Neural cell (in vitro differentiated cells): ENCODE measurements at regions not wholly inside any gene's neighbourhood (a gene's known extent, or its start where the extent isn't known, plus 50 kb on each side); places are given as distances from the start of the nearest gene placed in this dataset.

Source experiments
- H2AFZ ChIP-seq: fragments of 200-600, 300-800 bp; sonication (generic), shearing (Covaris generic); 2 replicates; pipeline ENCODE4 v1.6.0; 2014; ENCODE audit warnings: low read depth, mild to moderate bottlenecking, antibody characterized with exemption, low read length, moderate library complexity
- H3F3A ChIP-seq: fragments of 200-600 bp; shearing (Covaris generic); 2 replicates; pipeline ENCODE4 v1.6.1; 2016; ENCODE audit warnings: mild to moderate bottlenecking, moderate library complexity, mixed read lengths, antibody characterized with exemption, low read length; ENCODE audit not compliant: insufficient read depth, poor library complexity, severe bottlenecking
- H3K27ac ChIP-seq: fragments of 200-600, 300-800 bp; sonication (generic), shearing (Covaris generic); 2 replicates; pipeline ENCODE4 v1.5.1; 2014; ENCODE audit warnings: mild to moderate bottlenecking, low read length, moderate library complexity
- H3K27me3 ChIP-seq: fragments of 300-800, 200-600 bp; sonication (generic), shearing (Covaris generic); 2 replicates; pipeline ENCODE4 v1.6.0; 2014; ENCODE audit warnings: mild to moderate bottlenecking, low read depth, low read length, moderate library complexity; ENCODE audit not compliant: insufficient read depth
- H3K36me3 ChIP-seq: fragments of 300-800, 200-600 bp; sonication (generic), shearing (Covaris generic); 2 replicates; pipeline ENCODE4 v1.5.1; 2014; ENCODE audit warnings: mild to moderate bottlenecking, antibody characterized with exemption, low read length, moderate library complexity; ENCODE audit not compliant: insufficient read depth
- H3K4me2 ChIP-seq: fragments of 300-800, 200-600 bp; sonication (generic), shearing (Covaris generic); 2 replicates; pipeline ENCODE4 v1.6.0; 2014; ENCODE audit warnings: mild to moderate bottlenecking, low read length
- H3K4me3 ChIP-seq: fragments of 300-800, 200-600 bp; sonication (generic), shearing (Covaris generic); 2 replicates; pipeline ENCODE4 v1.5.1; 2014; ENCODE audit warnings: mild to moderate bottlenecking, low read length, moderate library complexity
- H3K79me2 ChIP-seq: fragments of 200-600 bp; shearing (Covaris generic); replicated peaks from 2 replicates; pipeline ENCODE4 v1.6.0; 2014; ENCODE audit warnings: mild to moderate bottlenecking, low read length, moderate library complexity; ENCODE audit not compliant: insufficient read depth
- H3K9ac ChIP-seq: fragments of 300-800, 200-600 bp; sonication (generic), shearing (Covaris generic); 2 replicates; pipeline ENCODE4 v1.6.1; 2016; ENCODE audit warnings: mild to moderate bottlenecking, low read length, mixed read lengths
- H3K9me2 ChIP-seq: fragments of 200-600 bp; shearing (Covaris generic); 2 replicates; pipeline ENCODE4 v1.6.1; 2016; ENCODE audit warnings: mild to moderate bottlenecking, low read length, mixed read lengths; ENCODE audit not compliant: insufficient read depth
- H3K9me3 ChIP-seq: fragments of 200-600, 300-800 bp; sonication (generic), shearing (Covaris generic); 2 replicates; pipeline ENCODE4 v1.6.1; 2016; ENCODE audit warnings: mild to moderate bottlenecking, mixed run types, low read length, moderate library complexity, mixed read lengths
- H4K20me1 ChIP-seq: fragments of 200-600 bp; shearing (Covaris generic); 2 replicates; pipeline ENCODE4 v1.6.1; 2016; ENCODE audit warnings: mild to moderate bottlenecking, mixed run types; ENCODE audit not compliant: insufficient read depth
- EP300 ChIP-seq: fragments of 450-650 bp; conservative IDR thresholded peaks from 2 replicates; pipeline ENCODE4 v1.6.1; 2014; ENCODE audit warnings: antibody characterized with exemption, mild to moderate bottlenecking, moderate library complexity; ENCODE audit not compliant: poor library complexity, severe bottlenecking
- EZH2 ChIP-seq: fragments of 200-600, 300-800 bp; shearing (Covaris generic), sonication (generic); IDR thresholded peaks from 2 replicates; pipeline ENCODE4 v1.6.1; 2014; ENCODE audit warnings: antibody characterized with exemption, low read length, borderline replicate concordance, mild to moderate bottlenecking; ENCODE audit not compliant: insufficient read depth, poor library complexity, severe bottlenecking
- MXI1 ChIP-seq: fragments of 450-650 bp; conservative IDR thresholded peaks from 2 replicates; pipeline ENCODE4 v1.6.1; 2014; ENCODE audit warnings: antibody characterized with exemption, mild to moderate bottlenecking; ENCODE audit not compliant: poor library complexity, severe bottlenecking
- POLR2AphosphoS5 ChIP-seq: IDR thresholded peaks from 2 replicates; pipeline ENCODE4 v1.6.1; 2012
- RAD21 ChIP-seq: fragments of 450-650 bp; conservative IDR thresholded peaks from 2 replicates; pipeline ENCODE4 v1.6.1; 2014; ENCODE audit warnings: antibody characterized with exemption, mild to moderate bottlenecking, moderate library complexity
- REST ChIP-seq: IDR thresholded peaks from 2 replicates; pipeline ENCODE4 v1.6.1; 2012; ENCODE audit warnings: borderline replicate concordance
- SMC3 ChIP-seq: fragments of 450-650 bp; conservative IDR thresholded peaks from 2 replicates; pipeline ENCODE4 v1.6.1; 2014; ENCODE audit warnings: antibody characterized with exemption, mild to moderate bottlenecking, moderate library complexity; ENCODE audit not compliant: poor library complexity
- TAF1 ChIP-seq: IDR thresholded peaks from 2 replicates; pipeline ENCODE4 v1.6.1; 2012; ENCODE audit warnings: low read depth
- TF ChIP-seq, protein P1 (sequence below): fragments of 450-650 bp; IDR thresholded peaks from 2 replicates; pipeline ENCODE4 v1.5.1; 2014; ENCODE audit warnings: antibody characterized with exemption, mild to moderate bottlenecking, moderate library complexity; ENCODE audit not compliant: poor library complexity, severe bottlenecking

DNA sequence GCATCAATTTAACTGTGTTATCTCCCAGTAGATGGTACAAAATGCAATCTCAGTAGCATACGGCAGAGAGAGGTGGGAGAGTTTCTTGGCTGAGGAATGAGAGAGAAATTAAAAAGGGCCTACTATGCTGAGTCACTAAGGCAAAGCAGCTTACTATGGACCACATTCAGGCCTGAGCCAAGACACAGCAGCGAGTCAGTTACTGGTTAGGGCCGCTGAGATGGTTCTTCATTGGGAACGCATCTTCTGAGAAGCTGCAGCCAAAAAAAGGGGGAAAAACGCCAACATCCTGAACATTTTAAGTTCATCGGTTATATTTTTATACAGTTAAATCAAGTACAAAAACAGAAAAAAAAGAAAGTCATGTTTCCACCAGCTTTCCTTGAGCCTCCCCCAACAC is 61.1 kb upstream of the BDNF start:
- Histone ChIP-seq H3K9me3 (no peaks in the 10 kb centered on the region), H4K20me1 (no peaks in the 10 kb centered on the region), H3K27ac (no peak overlapping the region), H3K36me3 (no peaks in the 10 kb centered on the region), H3K9me2 (no peaks in the 10 kb centered on the region), H2AFZ (no peak overlapping the region), H3K27me3 (no peaks in the 10 kb centered on the region), H3F3A (no peaks in the 10 kb centered on the region), H3K9ac (no peak overlapping the region), H3K4me3 (no peak overlapping the region), H3K79me2 (no peaks in the 10 kb centered on the region), H3K4me2 (no peak overlapping the region)
- TF ChIP-seq EP300 (no peak), MXI1 (no peak), EZH2 (no peak), POLR2AphosphoS5 (no peak), SMC3 (no peak), TAF1 (no peak), RAD21 (no peak), REST (no peak)
- TF ChIP-seq, protein P1, sequence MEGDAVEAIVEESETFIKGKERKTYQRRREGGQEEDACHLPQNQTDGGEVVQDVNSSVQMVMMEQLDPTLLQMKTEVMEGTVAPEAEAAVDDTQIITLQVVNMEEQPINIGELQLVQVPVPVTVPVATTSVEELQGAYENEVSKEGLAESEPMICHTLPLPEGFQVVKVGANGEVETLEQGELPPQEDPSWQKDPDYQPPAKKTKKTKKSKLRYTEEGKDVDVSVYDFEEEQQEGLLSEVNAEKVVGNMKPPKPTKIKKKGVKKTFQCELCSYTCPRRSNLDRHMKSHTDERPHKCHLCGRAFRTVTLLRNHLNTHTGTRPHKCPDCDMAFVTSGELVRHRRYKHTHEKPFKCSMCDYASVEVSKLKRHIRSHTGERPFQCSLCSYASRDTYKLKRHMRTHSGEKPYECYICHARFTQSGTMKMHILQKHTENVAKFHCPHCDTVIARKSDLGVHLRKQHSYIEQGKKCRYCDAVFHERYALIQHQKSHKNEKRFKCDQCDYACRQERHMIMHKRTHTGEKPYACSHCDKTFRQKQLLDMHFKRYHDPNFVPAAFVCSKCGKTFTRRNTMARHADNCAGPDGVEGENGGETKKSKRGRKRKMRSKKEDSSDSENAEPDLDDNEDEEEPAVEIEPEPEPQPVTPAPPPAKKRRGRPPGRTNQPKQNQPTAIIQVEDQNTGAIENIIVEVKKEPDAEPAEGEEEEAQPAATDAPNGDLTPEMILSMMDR, result no peak

DNA sequence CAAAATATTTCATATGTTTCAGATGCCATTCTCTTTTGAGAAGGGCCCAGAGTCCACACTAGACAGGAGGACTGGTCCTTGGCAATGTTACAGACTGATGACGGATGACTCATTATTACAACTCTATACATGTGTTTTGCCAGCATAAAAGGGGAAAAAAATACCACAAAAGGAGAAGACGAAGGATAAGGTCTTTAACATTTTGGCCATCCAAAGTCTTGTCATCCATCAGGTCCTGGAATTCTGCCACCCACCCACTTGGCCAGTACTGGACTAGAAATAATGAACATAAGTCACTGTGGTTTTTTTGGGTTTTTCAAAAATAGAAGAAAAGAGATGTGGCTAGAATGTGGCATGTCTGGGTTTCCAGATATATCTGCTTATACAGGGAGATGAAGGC is 57.7 kb upstream of the BDNF start:
- no peaks in the 10 kb centered on the region for H3K27me3 ChIP-seq
- no peaks in the 10 kb centered on the region for H4K20me1 ChIP-seq
- no peaks in the 10 kb centered on the region for H3K36me3 ChIP-seq
- H3K4me3 ChIP-seq, result no peak overlapping the region
- H3K4me2 ChIP-seq, result no peak overlapping the region
- no peaks in the 10 kb centered on the region for H3K9me3 ChIP-seq
- TF ChIP-seq, protein P1, result no peak
- TF ChIP-seq EP300 (no peak), SMC3 (no peak), REST (no peak), RAD21 (no peak), POLR2AphosphoS5 (no peak), EZH2 (no peak), TAF1 (no peak), MXI1 (no peak)
- no peaks in the 10 kb centered on the region for H3K79me2 ChIP-seq
- H3K27ac ChIP-seq, result no peak overlapping the region
- H3F3A ChIP-seq, result no peaks in the 10 kb centered on the region
- H3K9me2 ChIP-seq, result no peaks in the 10 kb centered on the region
- no peak overlapping the region for H3K9ac ChIP-seq
- no peak overlapping the region for H2AFZ ChIP-seq
